Stomach (tissue), 4 donors: ENCODE measurements at regions not wholly inside any gene's neighbourhood (a gene's known extent, or its start where the extent isn't known, plus 50 kb on each side); places are given as distances from the start of the nearest gene placed in this dataset.

Experiments used
- CTCF ChIP-seq, 7 experiments: fragments of 450-650 bp in 4 of 7; fragments of 200-600 bp in 3 of 7; sonication (generic) in 3 of 7; IDR thresholded peaks; one replicate each; pipeline ENCODE4 v1.5.1; 2016 to 2019; ENCODE audit warnings: antibody characterized with exemption in 7 of 7, control low read depth in 2 of 7, mild to moderate bottlenecking in 1 of 7
- EP300 ChIP-seq: sonication (generic); formaldehyde crosslinking; IDR thresholded peaks from one replicate; pipeline ENCODE4 v1.6.1; 2017; ENCODE audit warnings: antibody characterized with exemption
- POLR2A ChIP-seq, 4 donors: fragments of 450-650 bp; IDR thresholded peaks; one replicate each; pipeline ENCODE4 v1.6.1; 2016; ENCODE audit warnings: antibody characterized with exemption in 4 of 4, control low read depth in 2 of 4, mild to moderate bottlenecking in 1 of 4, moderate library complexity in 1 of 4
- POLR2AphosphoS5 ChIP-seq, 3 donors: sonication (generic); formaldehyde crosslinking; IDR thresholded peaks; one replicate each; pipeline ENCODE4 v1.6.1; 2016; ENCODE audit warnings: antibody characterized with exemption in 3 of 3

- no peak for TF ChIP-seq CTCF (IDR thresholded peaks at IDR 0.05)
- no peak for TF ChIP-seq POLR2AphosphoS5 (IDR thresholded peaks at IDR 0.05)
- no peak for TF ChIP-seq POLR2A (IDR thresholded peaks at IDR 0.05)
- no peak for TF ChIP-seq EP300
These were observed 476.1 kb downstream of the TFAP2A start for GRCh38 chr6:9938801-9939200.
